ENCODE measurements at regions not wholly inside any gene's neighbourhood (a gene's known extent, or its start where the extent isn't known, plus 50 kb on each side); places are given as distances from the start of the nearest gene placed in this dataset.

DNA sequence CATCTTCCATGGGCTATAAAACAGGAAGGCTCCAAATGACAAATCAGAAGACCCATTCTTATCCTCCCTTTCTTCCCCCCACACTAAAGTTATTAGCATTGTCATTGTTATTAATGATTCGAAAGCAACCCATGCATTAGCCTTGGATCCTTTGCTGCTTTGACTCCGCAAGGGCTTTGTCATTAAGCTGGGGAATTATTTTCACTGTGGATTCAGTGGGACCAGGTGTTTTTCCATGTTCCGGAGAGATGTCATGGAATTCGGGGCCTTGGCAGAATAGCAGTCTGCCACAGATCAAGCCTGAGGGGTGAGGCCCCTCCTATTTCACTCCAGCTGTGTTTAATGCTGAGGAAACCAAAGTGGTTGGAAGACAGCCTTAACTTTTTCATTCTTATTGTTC is 357.1 kb downstream of the EN1 start:
- no peaks in the 10 kb centered on the region for H3K36me3 ChIP-seq
- H3K27ac ChIP-seq, result no peak overlapping the region
- no peaks in the 10 kb centered on the region for H3K9me3 ChIP-seq (ENCODE audit: low read depth)
- no peaks in the 10 kb centered on the region for H3K27me3 ChIP-seq
- H3K4me1 ChIP-seq (ENCODE audit: low read depth), result peaks cover 2% of the 10 kb centered on the region
- TF ChIP-seq, protein P1, sequence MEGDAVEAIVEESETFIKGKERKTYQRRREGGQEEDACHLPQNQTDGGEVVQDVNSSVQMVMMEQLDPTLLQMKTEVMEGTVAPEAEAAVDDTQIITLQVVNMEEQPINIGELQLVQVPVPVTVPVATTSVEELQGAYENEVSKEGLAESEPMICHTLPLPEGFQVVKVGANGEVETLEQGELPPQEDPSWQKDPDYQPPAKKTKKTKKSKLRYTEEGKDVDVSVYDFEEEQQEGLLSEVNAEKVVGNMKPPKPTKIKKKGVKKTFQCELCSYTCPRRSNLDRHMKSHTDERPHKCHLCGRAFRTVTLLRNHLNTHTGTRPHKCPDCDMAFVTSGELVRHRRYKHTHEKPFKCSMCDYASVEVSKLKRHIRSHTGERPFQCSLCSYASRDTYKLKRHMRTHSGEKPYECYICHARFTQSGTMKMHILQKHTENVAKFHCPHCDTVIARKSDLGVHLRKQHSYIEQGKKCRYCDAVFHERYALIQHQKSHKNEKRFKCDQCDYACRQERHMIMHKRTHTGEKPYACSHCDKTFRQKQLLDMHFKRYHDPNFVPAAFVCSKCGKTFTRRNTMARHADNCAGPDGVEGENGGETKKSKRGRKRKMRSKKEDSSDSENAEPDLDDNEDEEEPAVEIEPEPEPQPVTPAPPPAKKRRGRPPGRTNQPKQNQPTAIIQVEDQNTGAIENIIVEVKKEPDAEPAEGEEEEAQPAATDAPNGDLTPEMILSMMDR (IDR thresholded peaks at IDR 0.05; ENCODE audit: low read depth, low read length), result no peak
- no peak overlapping the region for H3K4me3 ChIP-seq
- no peak for DNase-seq (ENCODE audit: low read depth in 1 of 2, low spot score in 1 of 2)

DNA sequence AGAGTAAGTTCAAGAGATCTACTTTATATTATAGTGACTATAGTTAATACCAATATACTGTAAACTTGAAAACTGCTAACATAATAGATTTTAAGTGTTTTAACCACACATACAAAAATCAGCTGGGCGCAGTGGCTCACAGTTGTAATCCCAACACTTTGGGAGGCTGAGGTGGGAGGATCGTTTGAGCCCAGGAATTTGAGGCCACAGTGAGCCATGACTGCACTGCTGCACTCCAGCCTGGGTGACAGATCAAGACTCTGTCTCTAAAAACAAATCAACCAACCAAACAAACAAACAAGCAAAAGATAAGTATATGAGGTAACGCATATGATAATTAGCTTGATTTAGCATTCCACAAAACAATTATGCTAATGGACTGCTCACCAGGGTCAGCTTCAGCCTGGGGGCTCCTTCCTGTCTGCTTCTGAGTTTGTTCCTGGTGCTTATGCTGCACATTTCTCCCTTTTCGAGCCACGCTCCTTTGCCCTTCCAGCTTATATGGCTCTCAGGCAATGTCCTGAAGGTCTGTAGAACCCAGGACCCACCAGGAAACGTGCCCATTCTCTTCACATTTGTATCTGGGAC is 357.6 kb downstream of the EN1 start:
- H3K4me3 ChIP-seq, result no peak overlapping the region
- no peaks in the 10 kb centered on the region for H3K4me1 ChIP-seq (ENCODE audit: low read depth)
- no peak overlapping the region for H3K27ac ChIP-seq
- H3K36me3 ChIP-seq, result no peaks in the 10 kb centered on the region
- no peaks in the 10 kb centered on the region for H3K9me3 ChIP-seq (ENCODE audit: low read depth)
- TF ChIP-seq, protein P1 (IDR thresholded peaks at IDR 0.05; ENCODE audit: low read depth, low read length), result no peak
- DNase-seq (ENCODE audit: low read depth in 1 of 2, low spot score in 1 of 2), result no peak
- no peaks in the 10 kb centered on the region for H3K27me3 ChIP-seq

DNA sequence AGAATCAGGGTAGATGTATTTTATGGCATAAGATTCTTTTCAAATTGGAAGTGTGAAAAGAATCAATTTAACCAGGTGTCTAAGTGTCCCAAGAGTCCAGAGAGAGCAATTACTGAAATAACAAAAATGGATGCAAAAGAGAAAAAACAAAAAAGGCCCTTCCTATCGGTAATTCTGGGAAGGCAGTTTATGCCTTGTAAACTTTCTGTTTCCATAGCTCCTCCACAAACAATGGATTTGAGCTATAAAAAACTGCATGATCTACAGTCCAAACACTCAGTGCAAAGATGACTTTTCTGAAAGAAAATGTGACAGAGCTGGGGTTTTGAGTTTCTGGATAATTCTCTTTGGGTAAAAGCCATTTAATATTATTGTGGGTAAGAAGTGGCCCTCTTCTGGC is 366.1 kb downstream of the EN1 start:
- peaks cover 2% of the 10 kb centered on the region for H3K27me3 ChIP-seq

DNA sequence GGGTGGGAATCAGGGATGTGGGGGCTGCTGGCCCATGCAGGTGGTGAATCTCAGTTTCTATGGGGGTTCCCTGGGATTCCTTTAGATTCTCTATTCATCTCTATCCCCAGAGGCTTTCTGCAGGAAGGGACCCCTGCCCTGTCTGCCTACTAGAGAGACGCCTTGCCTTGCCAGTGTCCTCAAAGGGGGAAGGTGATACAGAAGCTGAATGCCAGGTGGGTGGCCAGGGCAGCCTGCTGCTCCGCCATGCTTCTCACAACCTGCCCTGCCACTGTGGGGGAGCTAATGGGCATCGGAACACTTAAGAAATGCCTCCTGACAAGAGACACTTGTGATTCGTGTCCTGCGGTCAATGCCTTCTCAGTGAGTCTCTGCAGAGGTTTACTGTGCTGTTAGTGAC is 368.4 kb downstream of the EN1 start:
- no peak for DNase-seq (ENCODE audit: low read depth in 1 of 2, low spot score in 1 of 2)
- Histone ChIP-seq H3K4me3 (no peak overlapping the region), H3K9me3 (ENCODE audit: low read depth) (no peaks in the 10 kb centered on the region), H3K4me1 (ENCODE audit: low read depth) (peaks cover 11% of the 10 kb centered on the region), H3K36me3 (no peaks in the 10 kb centered on the region), H3K27me3 (peaks cover 2% of the 10 kb centered on the region), H3K27ac (no peak overlapping the region)
- TF ChIP-seq, protein P1 (IDR thresholded peaks at IDR 0.05; ENCODE audit: low read depth, low read length), result no peak

More for the DNA sequence above, 366.1 kb downstream of the EN1 start:
- no peaks in the 10 kb centered on the region for H3K9me3 ChIP-seq (ENCODE audit: low read depth)
- H3K4me1 ChIP-seq (ENCODE audit: low read depth), result peaks cover 3% of the 10 kb centered on the region
- no peak overlapping the region for H3K4me3 ChIP-seq
- H3K27ac ChIP-seq, result no peak overlapping the region
- no peak for DNase-seq (ENCODE audit: low read depth in 1 of 2, low spot score in 1 of 2)
- TF ChIP-seq, protein P1 (IDR thresholded peaks at IDR 0.05; ENCODE audit: low read depth, low read length), result no peak
- H3K36me3 ChIP-seq, result no peaks in the 10 kb centered on the region

DNA sequence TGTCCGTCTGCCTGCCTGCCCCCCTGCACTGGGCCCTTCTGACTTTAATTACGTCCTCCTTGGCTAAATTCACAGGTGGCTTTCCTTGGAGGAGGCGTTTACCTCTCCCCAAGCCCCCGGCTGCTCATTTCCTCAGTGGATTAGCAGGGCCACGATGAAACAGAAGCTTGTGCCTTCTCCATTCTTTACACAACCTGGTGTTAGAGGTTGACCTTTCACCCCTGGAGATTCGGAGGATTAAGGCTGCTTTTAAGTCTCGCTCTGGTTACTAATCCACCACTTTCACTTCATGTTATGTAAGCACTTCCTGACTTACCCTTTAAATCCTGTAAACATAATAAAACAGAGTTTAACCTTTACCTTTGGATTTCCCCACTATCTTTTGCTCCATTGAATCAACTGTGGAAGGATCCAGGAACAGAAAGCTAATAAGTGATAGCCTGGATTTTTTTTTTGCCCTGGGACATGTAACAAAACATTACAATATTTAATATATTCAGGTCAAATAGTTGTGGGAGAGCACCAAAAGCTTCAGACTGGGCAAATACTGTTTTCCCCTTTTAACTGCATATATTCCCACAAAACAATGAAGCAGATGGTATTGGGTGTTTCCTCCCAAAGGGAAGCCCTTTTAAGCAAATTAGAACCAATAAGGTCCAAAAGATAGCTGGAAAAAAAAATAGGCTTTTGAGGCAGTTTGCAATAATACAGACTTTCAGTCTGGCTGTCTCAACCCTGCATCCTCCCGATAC is 370.2 kb downstream of the EN1 start:
- DNase-seq (ENCODE audit: low read depth in 1 of 2, low spot score in 1 of 2), result no peak
- H3K27me3 ChIP-seq, result peaks cover 2% of the 10 kb centered on the region
- no peak overlapping the region for H3K27ac ChIP-seq
- H3K36me3 ChIP-seq, result no peaks in the 10 kb centered on the region
- TF ChIP-seq, protein P1 (IDR thresholded peaks at IDR 0.05; ENCODE audit: low read depth, low read length), result no peak
- H3K9me3 ChIP-seq (ENCODE audit: low read depth), result no peaks in the 10 kb centered on the region
- no peak overlapping the region for H3K4me3 ChIP-seq
- H3K4me1 ChIP-seq (ENCODE audit: low read depth), result peaks cover 12% of the 10 kb centered on the region
